OCI-LY7 (cell line): ENCODE measurements at regions not wholly inside any gene's neighbourhood (a gene's known extent, or its start where the extent isn't known, plus 50 kb on each side); places are given as distances from the start of the nearest gene placed in this dataset.

Source experiments
- EZH2phosphoT487 ChIP-seq: fragments of 200-600 bp; sonication (generic); IDR thresholded peaks from 2 replicates; pipeline ENCODE4 v1.6.1; 2018; ENCODE audit warnings: low read depth, borderline replicate concordance, mild to moderate bottlenecking, mixed run types, antibody characterized with exemption, low read length, moderate library complexity, mixed read lengths
- TF ChIP-seq, protein P1 (sequence below): fragments of 200-600 bp; sonication (generic); conservative IDR thresholded peaks from 2 replicates; pipeline ENCODE4 v1.5.1; 2014; ENCODE audit warnings: mild to moderate bottlenecking, antibody characterized with exemption, low read length, moderate library complexity, mixed read lengths

- TF ChIP-seq, protein P1, sequence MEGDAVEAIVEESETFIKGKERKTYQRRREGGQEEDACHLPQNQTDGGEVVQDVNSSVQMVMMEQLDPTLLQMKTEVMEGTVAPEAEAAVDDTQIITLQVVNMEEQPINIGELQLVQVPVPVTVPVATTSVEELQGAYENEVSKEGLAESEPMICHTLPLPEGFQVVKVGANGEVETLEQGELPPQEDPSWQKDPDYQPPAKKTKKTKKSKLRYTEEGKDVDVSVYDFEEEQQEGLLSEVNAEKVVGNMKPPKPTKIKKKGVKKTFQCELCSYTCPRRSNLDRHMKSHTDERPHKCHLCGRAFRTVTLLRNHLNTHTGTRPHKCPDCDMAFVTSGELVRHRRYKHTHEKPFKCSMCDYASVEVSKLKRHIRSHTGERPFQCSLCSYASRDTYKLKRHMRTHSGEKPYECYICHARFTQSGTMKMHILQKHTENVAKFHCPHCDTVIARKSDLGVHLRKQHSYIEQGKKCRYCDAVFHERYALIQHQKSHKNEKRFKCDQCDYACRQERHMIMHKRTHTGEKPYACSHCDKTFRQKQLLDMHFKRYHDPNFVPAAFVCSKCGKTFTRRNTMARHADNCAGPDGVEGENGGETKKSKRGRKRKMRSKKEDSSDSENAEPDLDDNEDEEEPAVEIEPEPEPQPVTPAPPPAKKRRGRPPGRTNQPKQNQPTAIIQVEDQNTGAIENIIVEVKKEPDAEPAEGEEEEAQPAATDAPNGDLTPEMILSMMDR = no peak
- no peak for TF ChIP-seq EZH2phosphoT487
These were observed 122.0 kb downstream of the IRF8 start for GRCh38 chr16:86020971-86021370.
